HEK293 (cell line): ENCODE measurements at regions not wholly inside any gene's neighbourhood (a gene's known extent, or its start where the extent isn't known, plus 50 kb on each side); places are given as distances from the start of the nearest gene placed in this dataset.

ENCODE experiments used
- CTCF ChIA-PET: fragments of 350-600 bp; formaldehyde crosslinking; extraction: SDS; loops from one replicate; lab custom pipeline; 2021; ENCODE audit warnings: antibody characterized with exemption; lab: Yijun Ruan, JAX
- POLR2A ChIA-PET: fragments of 300-600 bp; formaldehyde crosslinking; extraction: SDS; loops from one replicate; lab custom pipeline; 2020; ENCODE audit warnings: antibody characterized with exemption, inconsistent platforms; lab: Yijun Ruan, JAX
- H3K27ac ChIP-seq: fragments of 200-500 bp; sonication (Bioruptor generic); 2 replicates; pipeline ENCODE4 v1.5.1; 2014; ENCODE audit warnings: low read depth, low read length, control low read depth, inconsistent platforms; ENCODE audit errors: extremely low read depth
- H3K36me3 ChIP-seq, 2 experiments: fragments of 200-500 bp in 1 of 2; sonication (Bioruptor generic) in 1 of 2; 1 replicate in 1 of 2; 2 replicates in 1 of 2; pipeline ENCODE4 v1.5.1; 2014 to 2017; ENCODE audit warnings: inconsistent platforms in 2 of 2, low read length in 2 of 2; ENCODE audit not compliant: control insufficient read depth in 2 of 2, insufficient read depth in 1 of 2
- H3K4me1 ChIP-seq: fragments of 200-500 bp; sonication (Bioruptor generic); 2 replicates; pipeline ENCODE4 v1.5.1; 2014; ENCODE audit warnings: mild to moderate bottlenecking, low read length, inconsistent platforms; ENCODE audit not compliant: control insufficient read depth, insufficient read depth
- H3K4me3 ChIP-seq: 2 replicates; pipeline ENCODE4 v1.5.1; 2011; ENCODE audit warnings: low read depth, mild to moderate bottlenecking, control low read depth, low read length, moderate library complexity
- H3K9me3 ChIP-seq: fragments of 200-500 bp; sonication (Bioruptor generic); 2 replicates; pipeline ENCODE4 v1.5.1; 2014; ENCODE audit warnings: low read depth, low read length, inconsistent platforms; ENCODE audit not compliant: control insufficient read depth, insufficient read depth
- GLI2 ChIP-seq: fragments of 450-650 bp; formaldehyde crosslinking; IDR thresholded peaks from 2 replicates; pipeline ENCODE4; 2017; ENCODE audit warnings: missing biosample characterization, missing genetic modification characterization, low read depth, borderline replicate concordance
- HOXC10 ChIP-seq: sonication (generic); formaldehyde crosslinking; IDR thresholded peaks from 2 replicates; pipeline ENCODE4 v1.8.1; 2023; ENCODE audit warnings: mild to moderate bottlenecking, missing genetic modification reagents
- KLF9 ChIP-seq: fragments of 450-650 bp; formaldehyde crosslinking; IDR thresholded peaks from 2 replicates; pipeline ENCODE4 v1.5.1; 2016; ENCODE audit warnings: missing biosample characterization, missing genetic modification characterization, low read depth
- SCRT2 ChIP-seq: fragments of 450-650 bp; formaldehyde crosslinking; IDR thresholded peaks from 2 replicates; pipeline ENCODE4 v1.5.1; 2016; ENCODE audit warnings: missing biosample characterization, missing genetic modification characterization
- YY1 ChIP-seq: fragments of 450-650 bp; formaldehyde crosslinking; IDR thresholded peaks from 2 replicates; pipeline ENCODE4 v1.5.1; 2018; ENCODE audit warnings: missing biosample characterization, missing genetic modification characterization
- ZBTB7A ChIP-seq: fragments of 450-650 bp; formaldehyde crosslinking; IDR thresholded peaks from 2 replicates; pipeline ENCODE4 v1.5.1; 2016; ENCODE audit warnings: low read depth, missing biosample characterization, missing genetic modification characterization
- ZFP3 ChIP-seq: fragments of 450-650 bp; formaldehyde crosslinking; IDR thresholded peaks from 2 replicates; pipeline ENCODE4 v1.5.1; 2016; ENCODE audit warnings: low read depth, missing biosample characterization, missing genetic modification characterization
- ZNF10 ChIP-seq: fragments of 450-650 bp; formaldehyde crosslinking; IDR thresholded peaks from 2 replicates; pipeline ENCODE4 v1.5.1; 2017; ENCODE audit warnings: missing biosample characterization, missing genetic modification characterization
- ZNF112 ChIP-seq: fragments of 450-650 bp; formaldehyde crosslinking; IDR thresholded peaks from 2 replicates; pipeline ENCODE4 v1.5.0; 2017; ENCODE audit warnings: missing biosample characterization, missing genetic modification characterization
- ZNF19 ChIP-seq: fragments of 450-650 bp; formaldehyde crosslinking; IDR thresholded peaks from 2 replicates; pipeline ENCODE4; 2016; ENCODE audit warnings: missing biosample characterization, missing genetic modification characterization, low read depth
- ZNF211 ChIP-seq: fragments of 450-650 bp; formaldehyde crosslinking; IDR thresholded peaks from 2 replicates; pipeline ENCODE4 v1.5.1; 2016; ENCODE audit warnings: low read depth, missing biosample characterization, missing genetic modification characterization
- ZNF311 ChIP-seq: fragments of 450-650 bp; formaldehyde crosslinking; IDR thresholded peaks from 2 replicates; pipeline ENCODE4 v1.5.1; 2017; ENCODE audit warnings: missing biosample characterization, missing genetic modification characterization, borderline replicate concordance
- ZNF501 ChIP-seq: fragments of 450-650 bp; formaldehyde crosslinking; IDR thresholded peaks from 2 replicates; pipeline ENCODE4 v1.5.1; 2016; ENCODE audit warnings: missing biosample characterization, missing genetic modification characterization
- ZNF549 ChIP-seq: fragments of 450-650 bp; IDR thresholded peaks from 2 replicates; pipeline ENCODE4 v1.5.1; 2018; ENCODE audit warnings: missing biosample characterization, missing genetic modification characterization, mild to moderate bottlenecking, inconsistent platforms, moderate library complexity
- ZNF707 ChIP-seq: fragments of 450-650 bp; formaldehyde crosslinking; IDR thresholded peaks from 2 replicates; pipeline ENCODE4 v1.5.1; 2016; ENCODE audit warnings: missing biosample characterization, missing genetic modification characterization
- ZNF777 ChIP-seq: fragments of 450-650 bp; formaldehyde crosslinking; IDR thresholded peaks from 2 replicates; pipeline ENCODE4 v1.5.1; 2017; ENCODE audit warnings: missing biosample characterization, missing genetic modification characterization, borderline replicate concordance
- ZSCAN30 ChIP-seq: fragments of 450-650 bp; IDR thresholded peaks from 2 replicates; pipeline ENCODE4 v1.5.1; 2018; ENCODE audit warnings: missing biosample characterization, mild to moderate bottlenecking, missing genetic modification characterization, moderate library complexity
- TF ChIP-seq, protein P1 (sequence below): fragments of 450-650 bp; formaldehyde crosslinking; IDR thresholded peaks from 2 replicates; pipeline ENCODE4 v1.5.1; 2016; ENCODE audit warnings: missing biosample characterization, missing genetic modification characterization, low read depth
- TF ChIP-seq, protein P2 (sequence below): fragments of 450-650 bp; formaldehyde crosslinking; IDR thresholded peaks from 2 replicates; pipeline ENCODE4 v1.5.0; 2017; ENCODE audit warnings: missing biosample characterization, missing genetic modification characterization, borderline replicate concordance
- TF ChIP-seq, protein P3 (sequence below): fragments of 450-650 bp; formaldehyde crosslinking; IDR thresholded peaks from 2 replicates; pipeline ENCODE4 v1.5.1; 2017; ENCODE audit warnings: missing biosample characterization, missing genetic modification characterization
- TF ChIP-seq, protein P4 (sequence below): fragments of 450-650 bp; formaldehyde crosslinking; IDR thresholded peaks from 2 replicates; pipeline ENCODE4 v1.5.1; 2016; ENCODE audit warnings: missing biosample characterization, missing genetic modification characterization
- TF ChIP-seq, protein P5 (sequence below): fragments of 450-650 bp; formaldehyde crosslinking; IDR thresholded peaks from 2 replicates; pipeline ENCODE4 v1.5.1; 2017; ENCODE audit warnings: missing biosample characterization, missing genetic modification characterization

DNA sequence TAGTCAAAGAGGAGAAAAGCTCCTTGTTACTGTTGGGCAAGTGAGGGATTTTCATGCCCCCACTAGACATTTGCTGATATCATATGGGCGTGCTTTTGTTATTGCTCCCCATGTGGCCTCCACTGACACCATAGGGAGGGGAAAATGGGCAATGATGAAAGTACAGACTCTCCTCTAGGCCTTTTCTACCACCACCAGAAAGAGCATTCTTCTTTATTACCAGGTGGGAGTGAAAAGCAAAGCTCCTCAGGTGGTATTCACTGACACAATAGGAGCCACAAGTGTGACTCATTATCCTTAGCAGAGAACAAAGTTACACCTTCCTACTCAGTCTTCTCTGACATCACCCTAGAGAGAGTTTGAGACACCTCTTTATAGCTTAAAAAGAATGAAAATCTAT is 667.1 kb downstream of the LTN1 start:
- Histone ChIP-seq H3K9me3 (no peaks in the 10 kb centered on the region), H3K36me3 (no peaks in the 10 kb centered on the region), H3K4me3 (no peak overlapping the region)
- POLR2A ChIA-PET: no interaction called here
- TF ChIP-seq ZFP3 (tag by site-specific recombination) (no peak), YY1 (no peak), KLF9 (no peak), ZNF211 (tag by site-specific recombination) (no peak), HOXC10 (CRISPR knock-in tag) (no peak), SCRT2 (tag by site-specific recombination) (no peak), ZNF10 (tag by site-specific recombination) (no peak), ZNF707 (tag by site-specific recombination) (no peak)
- TF ChIP-seq, protein P1, sequence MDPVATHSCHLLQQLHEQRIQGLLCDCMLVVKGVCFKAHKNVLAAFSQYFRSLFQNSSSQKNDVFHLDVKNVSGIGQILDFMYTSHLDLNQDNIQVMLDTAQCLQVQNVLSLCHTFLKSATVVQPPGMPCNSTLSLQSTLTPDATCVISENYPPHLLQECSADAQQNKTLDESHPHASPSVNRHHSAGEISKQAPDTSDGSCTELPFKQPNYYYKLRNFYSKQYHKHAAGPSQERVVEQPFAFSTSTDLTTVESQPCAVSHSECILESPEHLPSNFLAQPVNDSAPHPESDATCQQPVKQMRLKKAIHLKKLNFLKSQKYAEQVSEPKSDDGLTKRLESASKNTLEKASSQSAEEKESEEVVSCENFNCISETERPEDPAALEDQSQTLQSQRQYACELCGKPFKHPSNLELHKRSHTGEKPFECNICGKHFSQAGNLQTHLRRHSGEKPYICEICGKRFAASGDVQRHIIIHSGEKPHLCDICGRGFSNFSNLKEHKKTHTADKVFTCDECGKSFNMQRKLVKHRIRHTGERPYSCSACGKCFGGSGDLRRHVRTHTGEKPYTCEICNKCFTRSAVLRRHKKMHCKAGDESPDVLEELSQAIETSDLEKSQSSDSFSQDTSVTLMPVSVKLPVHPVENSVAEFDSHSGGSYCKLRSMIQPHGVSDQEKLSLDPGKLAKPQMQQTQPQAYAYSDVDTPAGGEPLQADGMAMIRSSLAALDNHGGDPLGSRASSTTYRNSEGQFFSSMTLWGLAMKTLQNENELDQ (tag by site-specific recombination): no peak
- TF ChIP-seq, protein P2, sequence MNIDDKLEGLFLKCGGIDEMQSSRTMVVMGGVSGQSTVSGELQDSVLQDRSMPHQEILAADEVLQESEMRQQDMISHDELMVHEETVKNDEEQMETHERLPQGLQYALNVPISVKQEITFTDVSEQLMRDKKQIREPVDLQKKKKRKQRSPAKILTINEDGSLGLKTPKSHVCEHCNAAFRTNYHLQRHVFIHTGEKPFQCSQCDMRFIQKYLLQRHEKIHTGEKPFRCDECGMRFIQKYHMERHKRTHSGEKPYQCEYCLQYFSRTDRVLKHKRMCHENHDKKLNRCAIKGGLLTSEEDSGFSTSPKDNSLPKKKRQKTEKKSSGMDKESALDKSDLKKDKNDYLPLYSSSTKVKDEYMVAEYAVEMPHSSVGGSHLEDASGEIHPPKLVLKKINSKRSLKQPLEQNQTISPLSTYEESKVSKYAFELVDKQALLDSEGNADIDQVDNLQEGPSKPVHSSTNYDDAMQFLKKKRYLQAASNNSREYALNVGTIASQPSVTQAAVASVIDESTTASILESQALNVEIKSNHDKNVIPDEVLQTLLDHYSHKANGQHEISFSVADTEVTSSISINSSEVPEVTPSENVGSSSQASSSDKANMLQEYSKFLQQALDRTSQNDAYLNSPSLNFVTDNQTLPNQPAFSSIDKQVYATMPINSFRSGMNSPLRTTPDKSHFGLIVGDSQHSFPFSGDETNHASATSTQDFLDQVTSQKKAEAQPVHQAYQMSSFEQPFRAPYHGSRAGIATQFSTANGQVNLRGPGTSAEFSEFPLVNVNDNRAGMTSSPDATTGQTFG (tag by site-specific recombination): no peak
- TF ChIP-seq, protein P3, sequence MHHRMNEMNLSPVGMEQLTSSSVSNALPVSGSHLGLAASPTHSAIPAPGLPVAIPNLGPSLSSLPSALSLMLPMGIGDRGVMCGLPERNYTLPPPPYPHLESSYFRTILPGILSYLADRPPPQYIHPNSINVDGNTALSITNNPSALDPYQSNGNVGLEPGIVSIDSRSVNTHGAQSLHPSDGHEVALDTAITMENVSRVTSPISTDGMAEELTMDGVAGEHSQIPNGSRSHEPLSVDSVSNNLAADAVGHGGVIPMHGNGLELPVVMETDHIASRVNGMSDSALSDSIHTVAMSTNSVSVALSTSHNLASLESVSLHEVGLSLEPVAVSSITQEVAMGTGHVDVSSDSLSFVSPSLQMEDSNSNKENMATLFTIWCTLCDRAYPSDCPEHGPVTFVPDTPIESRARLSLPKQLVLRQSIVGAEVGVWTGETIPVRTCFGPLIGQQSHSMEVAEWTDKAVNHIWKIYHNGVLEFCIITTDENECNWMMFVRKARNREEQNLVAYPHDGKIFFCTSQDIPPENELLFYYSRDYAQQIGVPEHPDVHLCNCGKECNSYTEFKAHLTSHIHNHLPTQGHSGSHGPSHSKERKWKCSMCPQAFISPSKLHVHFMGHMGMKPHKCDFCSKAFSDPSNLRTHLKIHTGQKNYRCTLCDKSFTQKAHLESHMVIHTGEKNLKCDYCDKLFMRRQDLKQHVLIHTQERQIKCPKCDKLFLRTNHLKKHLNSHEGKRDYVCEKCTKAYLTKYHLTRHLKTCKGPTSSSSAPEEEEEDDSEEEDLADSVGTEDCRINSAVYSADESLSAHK: no peak
- TF ChIP-seq, protein P4, sequence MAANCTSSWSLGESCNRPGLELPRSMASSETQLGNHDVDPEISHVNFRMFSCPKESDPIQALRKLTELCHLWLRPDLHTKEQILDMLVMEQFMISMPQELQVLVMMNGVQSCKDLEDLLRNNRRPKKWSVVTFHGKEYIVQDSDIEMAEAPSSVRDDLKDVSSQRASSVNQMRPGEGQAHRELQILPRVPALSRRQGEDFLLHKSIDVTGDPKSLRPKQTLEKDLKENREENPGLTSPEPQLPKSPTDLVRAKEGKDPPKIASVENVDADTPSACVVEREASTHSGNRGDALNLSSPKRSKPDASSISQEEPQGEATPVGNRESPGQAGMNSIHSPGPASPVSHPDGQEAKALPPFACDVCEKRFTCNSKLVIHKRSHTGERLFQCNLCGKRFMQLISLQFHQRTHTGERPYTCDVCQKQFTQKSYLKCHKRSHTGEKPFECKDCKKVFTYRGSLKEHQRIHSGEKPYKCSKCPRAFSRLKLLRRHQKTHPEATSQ (tag by site-specific recombination): no peak
- TF ChIP-seq, all 188 proteins: peak for 0
- no peaks in the 10 kb centered on the region for H3K4me1 ChIP-seq
- H3K27ac ChIP-seq: no peak overlapping the region
- CTCF ChIA-PET: interaction anchor here (0.6 to 1.6 kb wide), 2 partner anchors 420 to 1687 kb away, joined by 3 to 4 read pairs; no protein-coding TSS in a partner anchor

DNA sequence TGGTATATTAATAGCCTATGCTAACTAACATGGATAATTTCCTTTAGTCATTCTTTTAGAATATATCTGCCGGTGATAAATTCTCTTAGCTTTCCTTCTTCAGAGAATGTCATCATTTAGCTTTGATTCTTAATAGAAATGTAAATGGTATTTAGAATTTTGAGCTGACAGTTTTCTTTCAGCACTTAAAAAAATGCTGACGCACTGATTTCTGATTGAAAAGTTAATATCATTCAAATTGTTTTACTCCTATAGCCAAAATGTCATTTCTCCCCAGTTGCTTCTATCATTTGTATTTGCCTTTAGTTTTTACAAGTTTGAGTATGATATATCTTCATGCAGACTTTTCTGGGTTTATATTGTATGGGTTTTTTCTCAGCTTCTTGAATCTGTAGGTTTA is 668.0 kb downstream of the LTN1 start:
- H3K27ac ChIP-seq: no peak overlapping the region
- H3K4me1 ChIP-seq: no peaks in the 10 kb centered on the region
- no peak overlapping the region for H3K4me3 ChIP-seq
- POLR2A ChIA-PET: no interaction called here
- no peaks in the 10 kb centered on the region for H3K36me3 ChIP-seq
- CTCF ChIA-PET: interaction anchor here (0.5 to 1.6 kb wide), 2 partner anchors 421 to 456 kb away, joined by 3 read pairs; no protein-coding TSS in a partner anchor
- no peaks in the 10 kb centered on the region for H3K9me3 ChIP-seq
- TF ChIP-seq ZNF311: no peak
- TF ChIP-seq ZNF777: no peak
- TF ChIP-seq ZSCAN30 (tag by site-specific recombination): no peak
- TF ChIP-seq ZBTB7A: no peak
- TF ChIP-seq ZNF19 (tag by site-specific recombination): no peak
- no peak for TF ChIP-seq ZNF112 (tag by site-specific recombination)
- TF ChIP-seq, protein P5, sequence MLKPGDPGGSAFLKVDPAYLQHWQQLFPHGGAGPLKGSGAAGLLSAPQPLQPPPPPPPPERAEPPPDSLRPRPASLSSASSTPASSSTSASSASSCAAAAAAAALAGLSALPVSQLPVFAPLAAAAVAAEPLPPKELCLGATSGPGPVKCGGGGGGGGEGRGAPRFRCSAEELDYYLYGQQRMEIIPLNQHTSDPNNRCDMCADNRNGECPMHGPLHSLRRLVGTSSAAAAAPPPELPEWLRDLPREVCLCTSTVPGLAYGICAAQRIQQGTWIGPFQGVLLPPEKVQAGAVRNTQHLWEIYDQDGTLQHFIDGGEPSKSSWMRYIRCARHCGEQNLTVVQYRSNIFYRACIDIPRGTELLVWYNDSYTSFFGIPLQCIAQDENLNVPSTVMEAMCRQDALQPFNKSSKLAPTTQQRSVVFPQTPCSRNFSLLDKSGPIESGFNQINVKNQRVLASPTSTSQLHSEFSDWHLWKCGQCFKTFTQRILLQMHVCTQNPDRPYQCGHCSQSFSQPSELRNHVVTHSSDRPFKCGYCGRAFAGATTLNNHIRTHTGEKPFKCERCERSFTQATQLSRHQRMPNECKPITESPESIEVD (tag by site-specific recombination): no peak
- TF ChIP-seq GLI2 (tag by site-specific recombination): no peak
- TF ChIP-seq, protein P1 (tag by site-specific recombination): no peak
- no peak for TF ChIP-seq ZNF549 (tag by site-specific recombination)
- TF ChIP-seq ZNF501 (tag by site-specific recombination): no peak
